Activated CD8-positive, alpha-beta T cell treated with anti-CD3 and anti-CD28 coated beads for 36 hours (primary cell): ENCODE measurements at regions not wholly inside any gene's neighbourhood (a gene's known extent, or its start where the extent isn't known, plus 50 kb on each side); places are given as distances from the start of the nearest gene placed in this dataset.

Source experiments
- ATAC-seq: fragments of 200-7000 bp; cut with Tn5 transposase; one replicate; pipeline ENCODE4 v1.10.0; 2021; ENCODE audit warnings: mild to moderate bottlenecking, moderate library complexity
- CTCF ChIA-PET: fragments of 350-600 bp; sonication (Branson Sonifier 250); formaldehyde crosslinking; loops from one replicate; lab custom pipeline; 2021; ENCODE audit warnings: antibody characterized with exemption; lab: Charles Lee
- POLR2A ChIA-PET: fragments of 350-600 bp; sonication (Branson Sonifier 250); formaldehyde crosslinking; loops from one replicate; lab custom pipeline; 2021; ENCODE audit warnings: antibody characterized with exemption; lab: Charles Lee
- DNase-seq: peaks from one replicate; pipeline ENCODE4 v3.0.0-alpha.2; 2020
- H3K27ac Mint-ChIP-seq: one replicate; pipeline ENCODE4 v1.8.0; 2021; ENCODE audit warnings: mild to moderate bottlenecking, mixed read lengths
- H3K27me3 Mint-ChIP-seq: one replicate; pipeline ENCODE4 v1.8.0; 2021; ENCODE audit warnings: mixed read lengths
- H3K36me3 Mint-ChIP-seq: one replicate; pipeline ENCODE4 v1.8.0; 2021; ENCODE audit warnings: low read depth, mixed read lengths
- H3K4me1 Mint-ChIP-seq: one replicate; pipeline ENCODE4 v1.8.0; 2021; ENCODE audit warnings: low read depth, mixed read lengths
- H3K4me3 Mint-ChIP-seq: one replicate; pipeline ENCODE4 v1.8.0; 2021; ENCODE audit warnings: mild to moderate bottlenecking, moderate library complexity, mixed read lengths
- H3K9me3 Mint-ChIP-seq: one replicate; pipeline ENCODE4 v1.8.0; 2021; ENCODE audit warnings: mixed read lengths
- intact Hi-C: fragments of 100-400 bp; cut with micrococcal nuclease; formaldehyde crosslinking; loops from one replicate; pipeline ENCODE4 v1.10.0; 2022
- TF ChIP-seq, protein P1 (sequence below): fragments of 200-600 bp; IDR thresholded peaks from one replicate; pipeline ENCODE4 v1.8.0; 2022; ENCODE audit warnings: antibody characterized with exemption, mild to moderate bottlenecking

DNA sequence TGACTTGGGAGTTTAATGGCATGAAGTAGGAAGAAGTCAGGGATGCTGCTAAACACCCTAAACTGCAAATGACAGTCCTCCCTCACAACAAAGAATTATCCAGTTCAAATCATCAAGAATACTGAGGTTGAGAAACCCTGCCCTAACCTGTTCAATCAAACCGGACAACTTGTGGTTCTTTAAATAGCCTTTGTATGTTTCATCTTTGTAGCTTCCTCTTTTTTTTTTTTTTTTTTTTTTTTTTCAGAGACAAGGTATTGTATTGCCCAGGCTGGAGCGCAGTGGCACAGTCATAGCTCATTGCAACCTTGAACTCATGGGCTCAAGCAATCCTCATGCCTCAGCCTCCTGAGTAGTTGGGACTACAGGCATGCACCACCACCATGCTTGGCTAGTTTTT is 52.5 kb upstream of the TTC29 start:
- DNase-seq, result no peak
- TF ChIP-seq, protein P1, sequence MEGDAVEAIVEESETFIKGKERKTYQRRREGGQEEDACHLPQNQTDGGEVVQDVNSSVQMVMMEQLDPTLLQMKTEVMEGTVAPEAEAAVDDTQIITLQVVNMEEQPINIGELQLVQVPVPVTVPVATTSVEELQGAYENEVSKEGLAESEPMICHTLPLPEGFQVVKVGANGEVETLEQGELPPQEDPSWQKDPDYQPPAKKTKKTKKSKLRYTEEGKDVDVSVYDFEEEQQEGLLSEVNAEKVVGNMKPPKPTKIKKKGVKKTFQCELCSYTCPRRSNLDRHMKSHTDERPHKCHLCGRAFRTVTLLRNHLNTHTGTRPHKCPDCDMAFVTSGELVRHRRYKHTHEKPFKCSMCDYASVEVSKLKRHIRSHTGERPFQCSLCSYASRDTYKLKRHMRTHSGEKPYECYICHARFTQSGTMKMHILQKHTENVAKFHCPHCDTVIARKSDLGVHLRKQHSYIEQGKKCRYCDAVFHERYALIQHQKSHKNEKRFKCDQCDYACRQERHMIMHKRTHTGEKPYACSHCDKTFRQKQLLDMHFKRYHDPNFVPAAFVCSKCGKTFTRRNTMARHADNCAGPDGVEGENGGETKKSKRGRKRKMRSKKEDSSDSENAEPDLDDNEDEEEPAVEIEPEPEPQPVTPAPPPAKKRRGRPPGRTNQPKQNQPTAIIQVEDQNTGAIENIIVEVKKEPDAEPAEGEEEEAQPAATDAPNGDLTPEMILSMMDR, result no peak
- POLR2A ChIA-PET, result no interaction called here
- H3K4me3 Mint-ChIP-seq, result no peak overlapping the region
- intact Hi-C loops, result no loop called here
- peaks cover 9% of the 10 kb centered on the region for H3K27me3 Mint-ChIP-seq
- H3K27ac Mint-ChIP-seq, result no peak overlapping the region
- no peaks in the 10 kb centered on the region for H3K36me3 Mint-ChIP-seq
- no peaks in the 10 kb centered on the region for H3K4me1 Mint-ChIP-seq
- peaks cover 9% of the 10 kb centered on the region for H3K9me3 Mint-ChIP-seq
- ATAC-seq, result no peak
- CTCF ChIA-PET, result no interaction called here

DNA sequence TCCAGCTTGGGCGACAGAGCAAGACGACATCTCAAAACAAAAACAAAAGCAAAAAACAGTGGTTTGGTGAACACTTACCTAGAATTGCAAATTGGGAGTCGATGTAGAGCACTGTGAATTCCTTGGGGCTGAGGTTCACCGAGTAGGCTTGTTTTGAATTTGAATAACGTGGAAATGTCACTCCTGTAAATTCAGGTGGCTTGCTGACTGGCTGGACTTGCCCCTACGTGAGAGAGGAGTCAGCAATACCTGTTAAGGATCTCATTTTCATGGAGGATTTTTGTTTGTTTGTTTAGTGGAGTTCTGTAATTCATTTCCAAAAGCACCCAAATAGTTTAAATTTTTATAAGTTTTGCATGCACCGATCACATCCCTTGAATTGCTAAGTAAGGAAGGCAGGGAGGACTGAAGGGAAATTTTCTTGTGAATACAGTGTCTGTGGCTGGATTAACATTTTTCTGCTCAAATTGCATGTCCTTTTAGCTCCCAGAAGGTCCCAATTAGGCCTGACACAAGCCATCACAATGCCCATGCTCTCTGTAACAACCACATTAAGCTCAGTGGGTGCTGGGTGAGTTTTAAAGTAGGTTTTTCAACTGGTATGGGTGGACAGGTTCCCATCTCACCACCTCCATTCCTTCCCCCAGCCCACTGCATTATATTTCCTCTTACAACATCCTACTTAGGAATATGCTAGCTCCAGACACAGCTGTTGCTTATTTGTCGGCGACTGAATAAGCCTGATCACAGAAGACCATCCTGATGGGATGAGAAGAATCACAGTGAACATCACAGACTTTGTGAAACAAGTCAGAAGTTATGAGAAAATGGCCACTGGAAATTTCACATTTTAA is 58.5 kb upstream of the TTC29 start:
- ChIA-PET CTCF (interaction anchor here (1.0 kb wide), 1 partner anchor 15 kb away, joined by 5 read pairs; no protein-coding TSS in a partner anchor), POLR2A (no interaction called here)
- Mint-ChIP-seq H3K9me3 (no peaks in the 10 kb centered on the region), H3K27ac (no peak overlapping the region), H3K36me3 (no peaks in the 10 kb centered on the region), H3K4me3 (no peak overlapping the region), H3K4me1 (no peaks in the 10 kb centered on the region), H3K27me3 (peaks cover 2% of the 10 kb centered on the region)
- intact Hi-C loops, result no loop called here
- TF ChIP-seq, protein P1, result no peak
- no peak for ATAC-seq
- no peak for DNase-seq

DNA sequence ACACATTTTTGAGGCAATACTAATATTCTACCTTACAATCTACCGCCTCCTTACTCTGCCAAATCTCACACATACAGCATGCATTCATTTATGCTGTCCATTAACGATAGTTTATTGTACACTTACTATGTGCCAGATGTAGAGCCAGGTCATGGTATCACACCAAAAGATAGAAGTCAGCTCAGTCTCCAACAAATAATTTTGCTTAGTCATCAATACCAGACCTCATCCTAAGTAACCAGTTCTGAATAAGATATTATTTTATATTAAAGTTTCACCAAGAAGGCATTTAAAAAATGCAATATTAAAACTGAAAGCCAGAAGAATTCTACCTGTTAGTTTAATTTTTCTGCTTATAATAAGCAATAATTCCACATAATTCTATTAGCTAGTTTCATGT is 60.6 kb upstream of the TTC29 start:
- Mint-ChIP-seq H3K9me3 (no peaks in the 10 kb centered on the region), H3K27ac (no peak overlapping the region), H3K4me1 (no peaks in the 10 kb centered on the region), H3K27me3 (peaks cover 2% of the 10 kb centered on the region), H3K4me3 (no peak overlapping the region), H3K36me3 (no peaks in the 10 kb centered on the region)
- ChIA-PET POLR2A (no interaction called here), CTCF (interaction anchor here (1.6 to 3.2 kb wide), 2 partner anchors 12 to 91 kb away, joined by 11 to 13 read pairs; no protein-coding TSS in a partner anchor)
- intact Hi-C loops, result no loop called here
- no peak for ATAC-seq
- no peak for DNase-seq
- TF ChIP-seq, protein P1, result no peak

DNA sequence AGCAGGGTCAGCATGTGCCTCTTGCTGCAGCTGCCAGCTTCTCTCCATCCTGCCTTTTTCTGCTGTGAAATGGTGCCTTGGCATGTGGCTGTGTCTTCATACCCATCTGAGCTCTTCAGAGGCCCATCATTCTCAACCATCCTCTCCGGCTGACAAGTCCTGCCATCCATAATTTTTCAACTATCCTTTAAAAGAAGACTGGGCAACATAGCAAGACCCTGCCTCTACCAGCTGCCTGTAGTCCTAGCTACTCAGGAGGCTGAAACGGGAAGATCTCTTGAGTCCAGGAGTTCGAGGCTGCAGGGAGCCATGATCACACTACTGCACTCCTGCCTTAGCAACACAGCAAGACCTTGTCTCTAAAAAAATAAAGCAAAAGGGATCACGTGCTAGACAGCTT is 64.2 kb upstream of the TTC29 start:
- H3K4me3 Mint-ChIP-seq, result no peak overlapping the region
- H3K9me3 Mint-ChIP-seq, result no peaks in the 10 kb centered on the region
- no peaks in the 10 kb centered on the region for H3K27me3 Mint-ChIP-seq
- intact Hi-C loops, result no loop called here
- H3K27ac Mint-ChIP-seq, result no peak overlapping the region
- ChIA-PET CTCF (interaction anchor here (1.2 to 1.7 kb wide), 2 partner anchors 9 to 87 kb away, joined by 6 to 7 read pairs; no protein-coding TSS in a partner anchor), POLR2A (no interaction called here)
- TF ChIP-seq, protein P1, result no peak
- no peaks in the 10 kb centered on the region for H3K4me1 Mint-ChIP-seq
- no peaks in the 10 kb centered on the region for H3K36me3 Mint-ChIP-seq
- ATAC-seq (no peak), DNase-seq (no peak)

DNA sequence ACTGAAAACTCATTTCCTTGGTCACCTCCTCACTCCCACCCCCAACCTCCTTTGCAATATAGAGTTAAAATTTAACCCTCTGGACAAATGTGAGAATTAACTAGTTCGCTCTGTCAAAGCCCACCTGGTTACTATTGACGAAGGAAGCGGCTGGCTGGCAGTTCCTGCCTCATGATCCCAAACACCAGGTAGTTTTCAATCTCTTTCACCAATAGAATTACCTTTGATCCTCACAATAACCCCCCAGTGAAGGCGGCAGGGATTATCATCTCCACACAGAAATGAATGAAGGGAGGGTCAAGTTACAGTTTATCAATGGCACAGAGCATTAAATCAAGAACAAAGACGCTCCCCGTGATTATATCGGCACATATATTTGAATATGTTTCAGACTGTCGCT is 65.7 kb upstream of the TTC29 start:
- H3K27ac Mint-ChIP-seq, result no peak overlapping the region
- intact Hi-C loops, result no loop called here
- POLR2A ChIA-PET, result no interaction called here
- CTCF ChIA-PET, result interaction anchor here (1.0 kb wide), 1 partner anchor 86 kb away, joined by 4 read pairs; no protein-coding TSS in a partner anchor
- no peak overlapping the region for H3K4me3 Mint-ChIP-seq
- H3K27me3 Mint-ChIP-seq, result no peaks in the 10 kb centered on the region
- DNase-seq (no peak), ATAC-seq (no peak)
- no peaks in the 10 kb centered on the region for H3K36me3 Mint-ChIP-seq
- H3K9me3 Mint-ChIP-seq, result no peaks in the 10 kb centered on the region
- no peaks in the 10 kb centered on the region for H3K4me1 Mint-ChIP-seq
- TF ChIP-seq, protein P1, result no peak
